MCF 10A (cell line): ENCODE measurements at regions not wholly inside any gene's neighbourhood (a gene's known extent, or its start where the extent isn't known, plus 50 kb on each side); places are given as distances from the start of the nearest gene placed in this dataset.

Source experiments
- BruUV-seq: library from RNA; stranded (reverse); fragments of 400-500 nt; replicated peaks from 2 replicates; lab custom pipeline; 2021; lab: Mats Ljungman, UMichigan
- CTCF ChIA-PET: fragments of 300-600 bp; sonication (Branson Sonifier 250); formaldehyde crosslinking; extraction: SDS; loops from one replicate; lab custom pipeline; 2021; ENCODE audit warnings: antibody characterized with exemption, inconsistent platforms; lab: Yijun Ruan, JAX
- POLR2A ChIA-PET: fragments of 300-600, 350-650 bp; sonication (Branson Sonifier 250); formaldehyde crosslinking; extraction: SDS; loops from one replicate; lab custom pipeline; 2020; ENCODE audit warnings: antibody characterized with exemption, inconsistent platforms; lab: Yijun Ruan, JAX
- DNase-seq: peaks from one replicate; pipeline ENCODE4 v3.0.0-alpha.2; 2018; ENCODE audit not compliant: unreplicated experiment
- H3K27ac Mint-ChIP-seq: one replicate; pipeline ENCODE4 v1.8.0; 2022; ENCODE audit warnings: mild to moderate bottlenecking, low read depth, mixed read lengths; ENCODE audit not compliant: unreplicated experiment
- H3K27me3 Mint-ChIP-seq: one replicate; pipeline ENCODE4 v1.8.0; 2022; ENCODE audit warnings: mixed read lengths; ENCODE audit not compliant: insufficient read depth, unreplicated experiment
- H3K36me3 Mint-ChIP-seq: one replicate; pipeline ENCODE4 v1.8.0; 2022; ENCODE audit warnings: mild to moderate bottlenecking, moderate library complexity, mixed read lengths; ENCODE audit not compliant: insufficient read depth, unreplicated experiment
- H3K4me1 Mint-ChIP-seq: one replicate; pipeline ENCODE4 v1.8.0; 2022; ENCODE audit warnings: mixed read lengths; ENCODE audit not compliant: insufficient read depth, unreplicated experiment
- H3K4me3 Mint-ChIP-seq: one replicate; pipeline ENCODE4 v1.8.0; 2022; ENCODE audit warnings: mild to moderate bottlenecking, moderate library complexity, mixed read lengths; ENCODE audit not compliant: unreplicated experiment
- H3K9me3 Mint-ChIP-seq: one replicate; pipeline ENCODE4 v1.8.0; 2022; ENCODE audit warnings: mixed read lengths; ENCODE audit not compliant: unreplicated experiment
- intact Hi-C: fragments of 100-400 bp; cut with micrococcal nuclease; formaldehyde crosslinking; loops from 2 replicates; pipeline ENCODE4 v1.14.1; 2022
- TF ChIP-seq, protein P1 (sequence below): fragments of 200-600 bp; IDR thresholded peaks from one replicate; pipeline ENCODE4 v1.8.0; 2022; ENCODE audit warnings: antibody characterized with exemption, mild to moderate bottlenecking; ENCODE audit not compliant: unreplicated experiment

DNA sequence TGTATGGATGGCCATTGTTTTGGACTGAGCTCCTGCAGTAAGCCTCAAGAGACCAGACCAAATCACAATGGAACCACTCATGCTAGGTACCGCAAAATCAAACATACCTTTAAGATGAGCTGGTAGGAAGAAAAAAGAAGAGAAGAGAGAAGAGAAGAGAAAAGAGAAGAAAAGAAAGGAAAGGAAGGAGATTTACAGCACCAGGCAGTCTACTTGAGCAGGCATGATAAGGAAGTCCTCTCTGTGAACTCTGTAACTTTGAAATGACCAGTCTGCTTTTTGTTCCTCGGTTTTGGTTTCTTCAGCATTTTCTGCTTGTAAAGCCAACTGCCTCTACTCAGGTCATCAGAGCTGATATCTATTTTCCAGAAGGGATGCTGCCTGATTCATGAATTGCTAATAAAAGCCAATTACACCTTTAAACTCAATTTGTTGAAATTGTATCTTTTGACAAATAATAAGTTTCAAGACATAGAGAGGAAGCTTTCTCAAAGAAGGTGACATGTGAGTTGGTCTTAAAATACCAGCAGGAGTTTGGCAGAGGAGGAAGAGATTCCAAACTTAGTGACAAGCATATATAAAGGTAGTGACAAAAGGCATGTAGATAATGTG is 134.3 kb downstream of the UNC5CL start:
- CTCF ChIA-PET = interaction anchor here (1.2 to 1.6 kb wide), 2 partner anchors 11 to 923 kb away, joined by 4 to 6 read pairs; no protein-coding TSS in a partner anchor
- Mint-ChIP-seq H3K27ac (no peak overlapping the region), H3K4me3 (no peak overlapping the region), H3K27me3 (no peaks in the 10 kb centered on the region), H3K4me1 (peaks cover 19% of the 10 kb centered on the region), H3K36me3 (peaks cover 6% of the 10 kb centered on the region), H3K9me3 (peaks cover 6% of the 10 kb centered on the region)
- intact Hi-C loops = loop anchor here (5.0 kb wide), 1 partner anchor 43 kb away; no protein-coding TSS in a partner anchor
- DNase-seq = no peak
- TF ChIP-seq, protein P1, sequence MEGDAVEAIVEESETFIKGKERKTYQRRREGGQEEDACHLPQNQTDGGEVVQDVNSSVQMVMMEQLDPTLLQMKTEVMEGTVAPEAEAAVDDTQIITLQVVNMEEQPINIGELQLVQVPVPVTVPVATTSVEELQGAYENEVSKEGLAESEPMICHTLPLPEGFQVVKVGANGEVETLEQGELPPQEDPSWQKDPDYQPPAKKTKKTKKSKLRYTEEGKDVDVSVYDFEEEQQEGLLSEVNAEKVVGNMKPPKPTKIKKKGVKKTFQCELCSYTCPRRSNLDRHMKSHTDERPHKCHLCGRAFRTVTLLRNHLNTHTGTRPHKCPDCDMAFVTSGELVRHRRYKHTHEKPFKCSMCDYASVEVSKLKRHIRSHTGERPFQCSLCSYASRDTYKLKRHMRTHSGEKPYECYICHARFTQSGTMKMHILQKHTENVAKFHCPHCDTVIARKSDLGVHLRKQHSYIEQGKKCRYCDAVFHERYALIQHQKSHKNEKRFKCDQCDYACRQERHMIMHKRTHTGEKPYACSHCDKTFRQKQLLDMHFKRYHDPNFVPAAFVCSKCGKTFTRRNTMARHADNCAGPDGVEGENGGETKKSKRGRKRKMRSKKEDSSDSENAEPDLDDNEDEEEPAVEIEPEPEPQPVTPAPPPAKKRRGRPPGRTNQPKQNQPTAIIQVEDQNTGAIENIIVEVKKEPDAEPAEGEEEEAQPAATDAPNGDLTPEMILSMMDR = no peak
- POLR2A ChIA-PET = interaction anchor here (0.7 kb wide), 1 partner anchor 66 kb away, joined by 3 read pairs; no protein-coding TSS in a partner anchor
- BruUV-seq = no TSS peak

DNA sequence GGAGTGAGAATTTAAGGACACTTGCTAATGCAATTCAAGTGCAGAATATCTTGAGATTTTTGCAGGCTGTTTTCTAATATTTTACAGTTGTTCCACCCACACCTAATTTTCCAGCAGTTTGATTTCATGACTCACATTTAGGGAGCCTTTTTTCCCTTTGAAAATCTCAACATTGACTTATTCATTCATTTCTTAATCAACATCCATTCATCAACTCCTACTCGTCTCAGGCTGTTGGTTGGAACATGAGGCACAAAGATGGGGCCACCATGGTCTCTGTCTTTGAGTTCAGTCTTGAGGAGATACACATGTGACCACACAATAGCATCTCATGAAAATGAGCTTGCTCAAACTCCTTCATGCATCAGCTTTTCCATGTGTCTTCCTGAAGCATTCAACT is 135.6 kb downstream of the UNC5CL start:
- Mint-ChIP-seq H3K4me1 (peaks cover 19% of the 10 kb centered on the region), H3K4me3 (no peak overlapping the region), H3K9me3 (peaks cover 6% of the 10 kb centered on the region), H3K27me3 (no peaks in the 10 kb centered on the region), H3K36me3 (peaks cover 6% of the 10 kb centered on the region), H3K27ac (no peak overlapping the region)
- ChIA-PET CTCF (interaction anchor here (0.6 to 0.7 kb wide), 2 partner anchors 9 to 1688 kb away, joined by 3 to 4 read pairs; no protein-coding TSS in a partner anchor), POLR2A (no interaction called here)
- intact Hi-C loops = no loop called here
- no peak for DNase-seq
- BruUV-seq = no TSS peak
- TF ChIP-seq, protein P1 = no peak

DNA sequence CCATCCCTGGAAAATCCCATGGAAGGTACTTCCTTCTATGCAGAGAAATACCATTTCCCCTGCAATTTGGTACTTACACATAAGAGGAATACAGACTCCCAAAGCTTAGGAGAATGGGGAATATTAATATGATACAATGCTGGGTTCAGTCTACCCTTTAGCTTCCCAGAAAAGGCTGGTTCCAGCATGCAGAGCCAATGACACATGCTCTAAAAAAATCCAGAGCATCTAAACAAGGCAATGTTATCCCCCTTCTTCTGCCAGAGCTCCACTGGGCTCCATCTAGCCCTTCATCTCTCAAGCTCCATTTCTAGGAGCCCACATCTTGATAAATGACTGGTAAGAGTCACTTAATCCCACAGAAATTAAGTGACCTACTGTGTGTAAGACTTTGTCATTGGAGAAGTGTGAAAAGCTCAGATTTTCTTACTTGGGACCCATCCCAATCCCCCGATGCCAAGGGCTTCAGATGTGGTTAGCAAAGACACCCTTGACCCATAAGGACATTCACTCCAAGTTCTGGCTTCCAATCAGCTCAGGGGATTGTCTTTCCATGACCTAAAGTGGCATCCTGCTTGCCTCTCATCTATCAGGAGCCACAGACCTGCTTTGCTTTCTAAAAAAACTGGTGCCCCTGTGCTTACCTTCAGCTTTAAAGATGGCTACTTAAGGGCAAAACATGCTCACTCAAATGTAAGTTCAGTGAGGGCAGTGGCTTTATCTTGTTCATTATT is 137.5 kb downstream of the UNC5CL start:
- Mint-ChIP-seq H3K4me1 (no peaks in the 10 kb centered on the region), H3K36me3 (peaks cover 6% of the 10 kb centered on the region), H3K27me3 (no peaks in the 10 kb centered on the region), H3K4me3 (no peak overlapping the region), H3K9me3 (peaks cover 6% of the 10 kb centered on the region), H3K27ac (no peak overlapping the region)
- no TSS peak for BruUV-seq
- DNase-seq = no peak
- TF ChIP-seq, protein P1 = no peak
- CTCF ChIA-PET = interaction anchor here (0.8 to 1.0 kb wide), 2 partner anchors 8 to 11 kb away, joined by 3 to 4 read pairs; no protein-coding TSS in a partner anchor
- intact Hi-C loops = no loop called here
- POLR2A ChIA-PET = no interaction called here

DNA sequence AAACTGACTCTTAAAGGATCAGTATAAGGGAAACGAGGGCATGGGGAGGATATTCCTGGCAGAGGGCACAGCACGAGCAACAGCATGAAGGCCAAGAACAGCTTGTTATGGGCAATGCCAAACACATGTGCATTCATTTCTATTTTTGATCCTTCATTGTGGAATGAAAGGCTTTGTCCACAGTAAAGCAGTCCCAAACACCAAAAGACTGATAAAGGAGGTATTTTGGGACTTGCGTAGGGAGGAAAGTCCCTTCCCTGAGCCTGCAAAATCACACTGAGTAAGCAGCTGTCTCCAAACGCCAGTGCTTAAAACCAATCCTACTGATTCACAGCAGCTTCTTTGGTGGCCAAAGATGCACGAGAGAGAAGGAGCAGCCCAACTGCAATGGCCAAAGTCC is 138.2 kb downstream of the UNC5CL start:
- POLR2A ChIA-PET = no interaction called here
- TF ChIP-seq, protein P1 = no peak
- Mint-ChIP-seq H3K27me3 (no peaks in the 10 kb centered on the region), H3K4me1 (no peaks in the 10 kb centered on the region), H3K4me3 (no peak overlapping the region), H3K36me3 (peaks cover 6% of the 10 kb centered on the region), H3K9me3 (peaks cover 6% of the 10 kb centered on the region), H3K27ac (no peak overlapping the region)
- intact Hi-C loops = no loop called here
- CTCF ChIA-PET = interaction anchor here (0.8 to 1.0 kb wide), 2 partner anchors 9 to 11 kb away, joined by 3 to 4 read pairs; no protein-coding TSS in a partner anchor
- DNase-seq = no peak
- no TSS peak for BruUV-seq
